ENCODE measurements at regions not wholly inside any gene's neighbourhood (a gene's known extent, or its start where the extent isn't known, plus 50 kb on each side); places are given as distances from the start of the nearest gene placed in this dataset.

- TF ChIP-seq HSF1 (IDR thresholded peaks at IDR 0.05; ENCODE audit: low read depth, low read length) (no peak), RBBP5 (conservative IDR thresholded peaks at IDR 0.05) (no peak), MEF2B (IDR thresholded peaks at IDR 0.05; ENCODE audit: partially characterized antibody, poor library complexity, severe bottlenecking) (peak; percentile 94), EP300 (IDR thresholded peaks at IDR 0.05; ENCODE audit: borderline replicate concordance in 1 of 2, control insufficient read depth in 1 of 2, low read depth in 2 of 2, low read length in 2 of 2) (peak; percentile 54 to 75; a peak in 2 of 4 replicates), CREM (IDR thresholded peaks at IDR 0.05; ENCODE audit: low read depth) (peak; percentile 91), PRDM15 (CRISPR knock-in tag; IDR thresholded peaks at IDR 0.05) (no peak), NR2C2 (IDR thresholded peaks at IDR 0.05; ENCODE audit: borderline replicate concordance, control insufficient read depth, insufficient read length, low read depth) (no peak), KAT2A (conservative IDR thresholded peaks at IDR 0.05; ENCODE audit: control insufficient read depth, low read depth, low read length) (no peak), BCL3 (IDR thresholded peaks at IDR 0.05; ENCODE audit: borderline replicate concordance, insufficient read depth, low read depth, low read length, poor library complexity, severe bottlenecking) (peak; percentile 80), ZNF217 (IDR thresholded peaks at IDR 0.05) (peak; percentile 32; the same call in 1 of the 2 replicates), MYC (IDR thresholded peaks at IDR 0.05; ENCODE audit: insufficient read depth, insufficient read length, insufficient replicate concordance, low read length, severe bottlenecking) (no peak), SP1 (IDR thresholded peaks at IDR 0.05; ENCODE audit: low read depth, low read length) (peak; percentile 85), BHLHE40 (IDR thresholded peaks at IDR 0.05; ENCODE audit: borderline replicate concordance in 1 of 2, low read depth in 2 of 2, low read length in 1 of 2) (peak in 1 of 2 experiments; percentile 67; a peak in 2 of 4 replicates), YBX1 (IDR thresholded peaks at IDR 0.05) (no peak), JUND (IDR thresholded peaks at IDR 0.05; ENCODE audit: low read depth, low read length) (no peak), BCLAF1 (IDR thresholded peaks at IDR 0.05) (no peak), TAF1 (IDR thresholded peaks at IDR 0.05; ENCODE audit: borderline replicate concordance, low read depth, low read length) (no peak), CHD2 (IDR thresholded peaks at IDR 0.05; ENCODE audit: borderline replicate concordance, low read depth, low read length) (peak; percentile 26; the same call in 1 of the 2 replicates)
Observed at GRCh38 chr15:70486451-70487386, 276.6 kb downstream of the UACA start (continued).
